Stimulated activated CD4-positive, alpha-beta T cell treated with anti-CD3 and anti-CD28 coated beads, TNF-alpha, amount 100 ng/mL, for 24 hours (primary cell): ENCODE measurements at regions not wholly inside any gene's neighbourhood (a gene's known extent, or its start where the extent isn't known, plus 50 kb on each side); places are given as distances from the start of the nearest gene placed in this dataset.
"Not testable (repeated sequence)": the region's sequence is repeated elsewhere in the genome, so short reads cannot be mapped to it uniquely, and the experiment has no call there.

ENCODE experiments used
- DNase-seq, 3 experiments: peaks; one replicate each; pipeline ENCODE4 v3.0.0-alpha.2; 2020; ENCODE audit warnings: low read depth in 3 of 3

DNA sequence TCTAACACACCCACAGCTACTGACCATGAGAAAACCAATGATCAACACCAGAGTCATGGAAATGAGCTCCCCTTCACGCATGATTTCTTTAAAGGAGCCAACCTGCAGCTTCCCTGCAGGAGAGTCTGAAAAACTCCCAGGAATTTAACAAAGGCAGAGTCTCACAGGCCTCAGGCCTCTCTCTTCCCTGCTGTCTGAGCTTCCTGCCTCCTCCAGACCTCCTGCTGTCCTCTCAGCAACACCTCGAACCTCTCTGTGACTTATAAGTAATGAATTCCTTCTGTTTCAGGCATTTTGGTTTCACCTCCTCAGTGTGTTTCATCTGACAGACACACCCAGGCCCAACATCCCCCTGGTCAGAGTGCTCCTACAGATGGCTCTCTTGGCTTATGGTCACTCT lies 1044.4 kb downstream of the UQCRFS1 start:
- no peak for DNase-seq

DNA sequence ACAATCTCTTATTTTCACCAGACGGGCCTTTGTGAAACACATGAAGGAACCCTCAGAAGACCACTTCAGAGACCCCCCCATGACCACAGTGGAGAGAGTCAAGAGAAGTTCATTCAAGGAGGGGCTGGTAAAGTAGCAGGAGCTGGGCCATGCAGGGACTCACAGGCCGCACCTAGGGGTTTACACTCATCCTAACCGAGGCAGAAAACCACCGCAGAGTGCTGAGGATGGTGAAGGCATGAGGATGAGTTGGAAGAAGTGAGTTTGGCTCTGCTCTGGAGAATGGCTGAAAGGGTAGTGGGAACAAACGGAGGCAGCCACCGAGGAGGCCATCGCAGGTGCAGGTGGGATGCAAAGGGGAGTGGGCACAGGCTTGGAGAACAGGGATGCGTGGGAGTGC lies 1046.9 kb downstream of the UQCRFS1 start:
- no peak for DNase-seq

DNA sequence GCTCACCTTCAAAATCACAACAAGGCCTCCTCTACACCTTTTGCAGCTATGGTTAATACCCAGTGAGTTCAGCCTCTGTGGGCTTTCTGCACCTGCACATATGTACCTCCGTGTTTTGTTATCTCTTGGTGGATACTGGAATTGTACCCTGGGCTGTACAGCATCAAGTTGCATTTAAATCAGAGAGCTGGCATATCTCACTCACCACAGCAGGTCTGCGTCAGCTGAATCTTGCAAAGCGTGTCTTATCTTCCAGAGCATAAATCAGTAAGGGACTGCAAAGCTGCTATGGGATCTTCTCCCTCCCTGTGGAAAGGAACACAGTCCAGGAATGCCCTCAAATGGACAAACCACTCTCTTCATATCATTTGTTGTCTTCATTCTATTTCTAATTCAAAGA lies 1048.7 kb downstream of the UQCRFS1 start:
- DNase-seq = no peak

- DNase-seq = no peak
Observed at GRCh38 chr19:28159065-28159464, 1053.9 kb downstream of the UQCRFS1 start.

- no peak for DNase-seq
Observed at GRCh38 chr19:28155265-28155664, 1057.7 kb downstream of the UQCRFS1 start.

DNA sequence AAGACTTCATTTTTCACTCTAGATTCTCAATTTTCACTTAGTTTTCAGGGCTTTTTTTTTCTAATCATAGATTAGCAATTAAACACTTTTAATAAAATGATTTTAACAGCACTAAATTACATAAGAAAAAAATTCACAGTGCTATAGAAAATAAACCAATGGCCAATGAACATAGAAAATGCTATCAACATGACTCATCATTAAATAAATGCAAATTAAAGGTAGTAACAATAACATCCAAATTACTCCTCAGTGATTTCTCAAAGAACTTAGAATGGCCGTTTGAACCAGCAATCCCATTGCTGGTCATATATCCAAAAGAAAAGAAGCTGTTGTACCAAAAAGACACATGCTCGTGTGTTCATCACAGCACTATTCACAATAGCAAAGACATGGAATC lies 1058.9 kb downstream of the UQCRFS1 start:
- no peak for DNase-seq

DNA sequence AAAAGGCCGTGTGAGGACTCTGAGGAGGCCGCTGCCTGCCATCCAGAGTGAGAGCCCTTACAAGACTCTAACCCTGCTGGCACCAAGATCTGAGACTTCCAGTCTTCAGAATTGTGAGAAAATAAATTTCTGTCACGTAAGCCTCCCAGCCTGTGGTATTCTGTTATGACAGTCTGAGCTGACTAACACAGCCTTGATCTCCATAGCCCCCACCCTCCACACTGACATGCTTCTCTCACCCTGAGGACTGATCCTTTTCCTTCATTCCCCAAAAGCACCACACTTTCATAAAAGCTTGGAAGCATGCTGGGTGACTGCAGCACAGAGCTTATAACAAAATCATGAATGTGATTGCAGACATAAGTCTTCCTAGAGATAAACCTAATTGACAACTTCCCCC lies 1059.8 kb downstream of the UQCRFS1 start:
- no peak for DNase-seq

GRCh38 chr19:28152195-28152594 lies 1060.8 kb downstream of the UQCRFS1 start:
- no peak for DNase-seq

GRCh38 chr19:28150129-28150528 lies 1062.8 kb downstream of the UQCRFS1 start:
- no peak for DNase-seq

GRCh38 chr19:28148554-28148953 lies 1064.4 kb downstream of the UQCRFS1 start:
- DNase-seq = no peak

DNA sequence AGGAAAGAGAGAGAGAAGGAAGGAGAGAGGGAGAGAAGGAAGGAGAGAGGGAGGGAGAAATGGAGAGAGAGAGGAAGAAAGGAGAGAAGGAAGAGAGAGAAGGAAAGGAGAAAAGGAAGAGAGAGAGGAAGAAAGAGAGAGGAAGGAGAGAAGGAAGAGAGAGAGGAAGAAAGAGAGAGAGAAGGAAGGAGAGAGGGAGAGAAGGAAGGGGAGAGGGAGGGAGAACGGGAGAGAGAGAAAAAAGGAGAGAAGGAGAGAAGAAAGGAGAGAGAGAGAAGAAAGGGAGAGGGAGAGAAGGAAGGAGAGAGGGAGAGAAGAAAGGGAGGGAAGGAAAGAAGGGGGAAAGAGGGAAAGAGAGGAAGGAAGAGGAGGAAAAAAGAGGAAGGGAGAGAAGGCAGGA lies 1070.7 kb downstream of the UQCRFS1 start:
- no peak for DNase-seq

DNA sequence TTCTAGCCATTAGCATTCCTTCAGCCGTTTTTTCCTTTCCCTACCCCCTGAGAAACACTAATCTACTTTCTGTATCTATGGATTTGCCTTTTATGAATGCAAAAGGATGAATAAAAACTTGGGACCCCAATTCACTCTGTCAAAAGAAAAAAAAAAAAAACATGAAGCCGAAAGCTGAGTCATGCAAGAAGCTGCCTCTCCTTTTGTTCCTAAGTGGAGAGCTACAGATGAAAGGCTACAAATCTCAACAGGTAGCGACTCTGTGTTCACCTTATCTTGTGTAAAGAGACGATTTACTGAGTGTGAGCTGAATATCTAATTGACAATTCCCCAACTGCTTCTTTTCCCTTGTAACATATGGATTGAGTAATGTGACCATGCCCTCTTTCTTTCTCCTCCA lies 1072.8 kb downstream of the UQCRFS1 start:
- DNase-seq = no peak

- no peak for DNase-seq
Observed at GRCh38 chr19:28137772-28138171, 1075.2 kb downstream of the UQCRFS1 start.

GRCh38 chr19:28136796-28137195 lies 1076.2 kb downstream of the UQCRFS1 start:
- no peak for DNase-seq

DNA sequence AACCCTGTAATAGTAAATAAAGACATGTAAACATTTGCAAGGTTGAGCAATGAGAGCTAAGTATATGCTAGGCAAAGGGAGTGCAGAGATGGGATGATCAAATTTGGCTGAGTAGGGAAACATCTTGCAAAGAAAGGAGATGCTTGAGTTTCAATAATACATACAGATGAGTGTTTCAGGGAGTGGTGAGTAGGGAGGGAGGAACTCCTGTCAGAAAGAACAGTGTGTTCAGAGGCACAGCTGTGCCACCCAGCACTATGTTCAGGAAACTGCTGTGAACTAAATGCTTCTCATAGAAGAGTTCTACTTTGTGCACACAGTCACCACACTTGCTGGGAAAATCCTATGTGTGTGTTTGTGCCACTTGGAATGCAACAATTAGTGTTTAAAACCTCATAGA lies 1077.1 kb downstream of the UQCRFS1 start:
- DNase-seq = no peak

GRCh38 chr19:28134311-28134710 lies 1078.6 kb downstream of the UQCRFS1 start:
- no peak for DNase-seq

DNA sequence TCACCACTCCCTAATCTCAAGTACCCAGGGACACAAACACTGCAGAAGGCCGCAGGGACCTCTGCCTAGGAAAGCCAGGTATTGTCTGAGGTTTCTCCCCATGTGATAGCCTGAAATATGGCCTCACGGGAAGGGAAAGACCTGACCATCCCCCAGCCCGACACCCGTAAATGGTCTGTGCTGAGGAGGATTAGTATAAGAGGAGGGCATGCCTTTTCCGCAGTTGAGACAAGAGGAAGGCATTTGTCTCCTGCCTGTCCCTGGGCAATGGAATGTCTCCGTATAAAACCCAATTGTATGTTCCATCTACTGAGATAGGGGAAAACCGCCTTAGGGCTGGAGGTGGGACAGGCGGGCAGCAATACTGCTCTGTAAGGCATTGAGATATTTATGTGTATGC lies 1082.1 kb downstream of the UQCRFS1 start:
- DNase-seq = not testable (repeated sequence)

- no peak for DNase-seq
Observed at GRCh38 chr19:28130066-28130511, 1082.9 kb downstream of the UQCRFS1 start.

DNA sequence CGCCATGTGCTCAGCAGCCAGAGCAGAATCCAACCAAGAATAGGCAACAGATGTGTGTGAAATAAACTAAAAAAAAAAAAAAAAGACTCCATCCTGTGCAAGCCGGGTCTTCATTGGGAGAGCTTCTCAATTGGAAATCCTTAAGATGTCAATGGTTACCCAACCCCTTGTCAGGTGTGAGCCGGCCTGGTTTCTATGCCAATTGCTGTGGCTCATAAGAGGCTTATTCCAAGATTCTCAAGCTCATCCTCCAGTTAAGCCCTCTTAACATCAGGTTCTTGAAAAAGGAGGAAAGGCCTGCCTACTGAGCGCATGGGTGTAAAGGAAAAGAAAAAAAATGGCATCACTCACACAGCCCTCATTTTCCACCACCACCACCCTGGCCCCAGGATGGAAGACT lies 1084.6 kb downstream of the UQCRFS1 start:
- no peak for DNase-seq

- DNase-seq = no peak
Observed at GRCh38 chr19:28126135-28126898, 1086.6 kb downstream of the UQCRFS1 start.

- no peak for DNase-seq
Observed at GRCh38 chr19:28122734-28123133, 1090.2 kb downstream of the UQCRFS1 start.

GRCh38 chr19:28118235-28118634 lies 1094.7 kb downstream of the UQCRFS1 start:
- DNase-seq = no peak

GRCh38 chr19:28117143-28117542 lies 1095.8 kb downstream of the UQCRFS1 start:
- no peak for DNase-seq

GRCh38 chr19:28116379-28116778 lies 1096.6 kb downstream of the UQCRFS1 start:
- not testable (repeated sequence) for DNase-seq
